Activated naive CD4-positive, alpha-beta T cell treated with anti-CD3 and anti-CD28 coated beads, Interleukin-2, amount 10 ng/mL, durations not matched to agents 7 days and 5 days (primary cell): ENCODE measurements at regions not wholly inside any gene's neighbourhood (a gene's known extent, or its start where the extent isn't known, plus 50 kb on each side); places are given as distances from the start of the nearest gene placed in this dataset.
"Not testable (repeated sequence)": the region's sequence is repeated elsewhere in the genome, so short reads cannot be mapped to it uniquely, and the experiment has no call there.

Experiments used
- CTCF ChIA-PET: fragments of 350-600 bp; sonication (Branson Sonifier 250); formaldehyde crosslinking; loops from one replicate; lab custom pipeline; 2021; ENCODE audit warnings: antibody characterized with exemption; lab: Charles Lee
- DNase-seq: peaks from one replicate; pipeline ENCODE4 v3.0.0-alpha.2; 2020
- H3K27ac Mint-ChIP-seq: one replicate; pipeline ENCODE4 v1.8.0; 2021; ENCODE audit warnings: mild to moderate bottlenecking, moderate library complexity, mixed read lengths
- H3K27me3 Mint-ChIP-seq: one replicate; pipeline ENCODE4 v1.8.0; 2021; ENCODE audit warnings: mild to moderate bottlenecking, mixed read lengths
- H3K36me3 Mint-ChIP-seq: one replicate; pipeline ENCODE4 v1.8.0; 2021; ENCODE audit warnings: mixed read lengths
- H3K4me1 Mint-ChIP-seq: one replicate; pipeline ENCODE4 v1.8.0; 2021; ENCODE audit warnings: mixed read lengths
- H3K4me3 Mint-ChIP-seq: one replicate; pipeline ENCODE4 v1.8.0; 2021; ENCODE audit warnings: mild to moderate bottlenecking, moderate library complexity, mixed read lengths
- H3K9me3 Mint-ChIP-seq: one replicate; pipeline ENCODE4 v1.8.0; 2021; ENCODE audit warnings: mixed read lengths

- CTCF ChIA-PET = no interaction called here
- DNase-seq = no peak
- Mint-ChIP-seq H3K27me3 (no peaks in the 10 kb centered on the region), H3K4me1 (no peaks in the 10 kb centered on the region), H3K27ac (no peak overlapping the region), H3K36me3 (no peaks in the 10 kb centered on the region), H3K4me3 (no peak overlapping the region), H3K9me3 (peaks cover 6% of the 10 kb centered on the region)
Observed at GRCh38 chr4:187715466-187715865, 280.1 kb upstream of the ZFP42 start.

- Mint-ChIP-seq H3K36me3 (no peaks in the 10 kb centered on the region), H3K9me3 (peaks cover 17% of the 10 kb centered on the region), H3K27me3 (no peaks in the 10 kb centered on the region), H3K4me3 (no peak overlapping the region), H3K4me1 (no peaks in the 10 kb centered on the region), H3K27ac (no peak overlapping the region)
- CTCF ChIA-PET = no interaction called here
- DNase-seq = no peak
Observed at GRCh38 chr4:187724456-187724855, 271.1 kb upstream of the ZFP42 start.

- DNase-seq = no peak
- Mint-ChIP-seq H3K27ac (no peak overlapping the region), H3K27me3 (no peaks in the 10 kb centered on the region), H3K4me1 (no peaks in the 10 kb centered on the region), H3K4me3 (no peak overlapping the region), H3K9me3 (peaks cover 24% of the 10 kb centered on the region), H3K36me3 (no peaks in the 10 kb centered on the region)
- CTCF ChIA-PET = no interaction called here
Observed at GRCh38 chr4:187726485-187726884, 269.1 kb upstream of the ZFP42 start.

GRCh38 chr4:187732524-187732923 lies 263.0 kb upstream of the ZFP42 start:
- peaks cover 26% of the 10 kb centered on the region for H3K9me3 Mint-ChIP-seq

GRCh38 chr4:187739771-187740170 lies 255.8 kb upstream of the ZFP42 start:
- no peak for DNase-seq
- no peaks in the 10 kb centered on the region for H3K36me3 Mint-ChIP-seq
- H3K4me1 Mint-ChIP-seq = no peaks in the 10 kb centered on the region
- CTCF ChIA-PET = no interaction called here
- no peaks in the 10 kb centered on the region for H3K27me3 Mint-ChIP-seq
- no peak overlapping the region for H3K4me3 Mint-ChIP-seq
- peaks cover 25% of the 10 kb centered on the region for H3K9me3 Mint-ChIP-seq
- H3K27ac Mint-ChIP-seq = no peak overlapping the region

More at GRCh38 chr4:187732524-187732923, 263.0 kb upstream of the ZFP42 start:
- H3K4me1 Mint-ChIP-seq = no peaks in the 10 kb centered on the region
- no peak overlapping the region for H3K27ac Mint-ChIP-seq
- CTCF ChIA-PET = no interaction called here
- H3K4me3 Mint-ChIP-seq = no peak overlapping the region
- DNase-seq = no peak
- H3K27me3 Mint-ChIP-seq = no peaks in the 10 kb centered on the region
- no peaks in the 10 kb centered on the region for H3K36me3 Mint-ChIP-seq

- no peak for DNase-seq
- Mint-ChIP-seq H3K27ac (no peak overlapping the region), H3K9me3 (peaks cover 32% of the 10 kb centered on the region), H3K27me3 (no peaks in the 10 kb centered on the region), H3K4me1 (no peaks in the 10 kb centered on the region), H3K36me3 (no peaks in the 10 kb centered on the region), H3K4me3 (no peak overlapping the region)
- CTCF ChIA-PET = no interaction called here
Observed at GRCh38 chr4:187744911-187745310, 250.7 kb upstream of the ZFP42 start.

- H3K36me3 Mint-ChIP-seq, CTCF ChIA-PET, H3K27me3 Mint-ChIP-seq, H3K27ac Mint-ChIP-seq, DNase-seq, H3K4me3 Mint-ChIP-seq, H3K4me1 Mint-ChIP-seq: not testable (repeated sequence)
- peaks cover 25% of the 10 kb centered on the region for H3K9me3 Mint-ChIP-seq
Observed at GRCh38 chr4:187750652-187751051, 244.9 kb upstream of the ZFP42 start.

- CTCF ChIA-PET = no interaction called here
- H3K9me3 Mint-ChIP-seq = peaks cover 19% of the 10 kb centered on the region
- H3K4me1 Mint-ChIP-seq = no peaks in the 10 kb centered on the region
- DNase-seq = no peak
- no peaks in the 10 kb centered on the region for H3K27me3 Mint-ChIP-seq
- H3K27ac Mint-ChIP-seq = no peak overlapping the region
- no peaks in the 10 kb centered on the region for H3K36me3 Mint-ChIP-seq
- H3K4me3 Mint-ChIP-seq = no peak overlapping the region
Observed at GRCh38 chr4:187767158-187767557, 228.4 kb upstream of the ZFP42 start.

- DNase-seq = no peak
- Mint-ChIP-seq H3K27me3 (no peaks in the 10 kb centered on the region), H3K36me3 (no peaks in the 10 kb centered on the region), H3K27ac (no peak overlapping the region), H3K9me3 (peaks cover 19% of the 10 kb centered on the region), H3K4me1 (no peaks in the 10 kb centered on the region), H3K4me3 (no peak overlapping the region)
- CTCF ChIA-PET = no interaction called here
Observed at GRCh38 chr4:187767687-187768086, 227.9 kb upstream of the ZFP42 start.

- no peak overlapping the region for H3K27ac Mint-ChIP-seq
- H3K27me3 Mint-ChIP-seq = no peaks in the 10 kb centered on the region
- no peak for DNase-seq
- no peaks in the 10 kb centered on the region for H3K4me1 Mint-ChIP-seq
- CTCF ChIA-PET = no interaction called here
- H3K4me3 Mint-ChIP-seq = no peak overlapping the region
- H3K9me3 Mint-ChIP-seq = peaks cover 14% of the 10 kb centered on the region
- no peaks in the 10 kb centered on the region for H3K36me3 Mint-ChIP-seq
Observed at GRCh38 chr4:187770345-187770744, 225.2 kb upstream of the ZFP42 start.

GRCh38 chr4:187777954-187778353 lies 217.6 kb upstream of the ZFP42 start:
- CTCF ChIA-PET = no interaction called here
- Mint-ChIP-seq H3K4me3 (no peak overlapping the region), H3K9me3 (peaks cover 8% of the 10 kb centered on the region), H3K27ac (no peak overlapping the region), H3K4me1 (no peaks in the 10 kb centered on the region), H3K27me3 (no peaks in the 10 kb centered on the region), H3K36me3 (no peaks in the 10 kb centered on the region)
- DNase-seq = no peak

GRCh38 chr4:187780070-187780469 lies 215.5 kb upstream of the ZFP42 start:
- Mint-ChIP-seq H3K4me3 (no peak overlapping the region), H3K27me3 (no peaks in the 10 kb centered on the region), H3K27ac (no peak overlapping the region), H3K9me3 (peaks cover 10% of the 10 kb centered on the region), H3K36me3 (no peaks in the 10 kb centered on the region), H3K4me1 (no peaks in the 10 kb centered on the region)
- CTCF ChIA-PET = no interaction called here
- DNase-seq = no peak

GRCh38 chr4:187782286-187782824 lies 213.2 kb upstream of the ZFP42 start:
- H3K9me3 Mint-ChIP-seq = peaks cover 14% of the 10 kb centered on the region
- DNase-seq = no peak
- no peaks in the 10 kb centered on the region for H3K27me3 Mint-ChIP-seq
- no peaks in the 10 kb centered on the region for H3K4me1 Mint-ChIP-seq
- no peak overlapping the region for H3K4me3 Mint-ChIP-seq
- CTCF ChIA-PET = no interaction called here
- no peak overlapping the region for H3K27ac Mint-ChIP-seq
- H3K36me3 Mint-ChIP-seq = no peaks in the 10 kb centered on the region

GRCh38 chr4:187786190-187786589 lies 209.4 kb upstream of the ZFP42 start:
- DNase-seq = no peak
- H3K27ac Mint-ChIP-seq = no peak overlapping the region
- CTCF ChIA-PET = no interaction called here

GRCh38 chr4:187789078-187789477 lies 206.5 kb upstream of the ZFP42 start:
- H3K27ac Mint-ChIP-seq = no peak overlapping the region
- H3K4me3 Mint-ChIP-seq = no peak overlapping the region
- CTCF ChIA-PET = no interaction called here
- H3K4me1 Mint-ChIP-seq = no peaks in the 10 kb centered on the region
- no peak for DNase-seq
- no peaks in the 10 kb centered on the region for H3K27me3 Mint-ChIP-seq
- peaks cover 10% of the 10 kb centered on the region for H3K9me3 Mint-ChIP-seq
- H3K36me3 Mint-ChIP-seq = no peaks in the 10 kb centered on the region

More at GRCh38 chr4:187786190-187786589, 209.4 kb upstream of the ZFP42 start:
- no peak overlapping the region for H3K4me3 Mint-ChIP-seq
- H3K9me3 Mint-ChIP-seq = peaks cover 14% of the 10 kb centered on the region
- no peaks in the 10 kb centered on the region for H3K4me1 Mint-ChIP-seq
- no peaks in the 10 kb centered on the region for H3K27me3 Mint-ChIP-seq
- H3K36me3 Mint-ChIP-seq = no peaks in the 10 kb centered on the region

- H3K36me3 Mint-ChIP-seq = no peaks in the 10 kb centered on the region
- DNase-seq = no peak
- H3K27me3 Mint-ChIP-seq = no peaks in the 10 kb centered on the region
- H3K4me3 Mint-ChIP-seq = no peak overlapping the region
- peaks cover 11% of the 10 kb centered on the region for H3K9me3 Mint-ChIP-seq
- CTCF ChIA-PET = no interaction called here
- H3K27ac Mint-ChIP-seq = no peak overlapping the region
- no peaks in the 10 kb centered on the region for H3K4me1 Mint-ChIP-seq
Observed at GRCh38 chr4:187795737-187796136, 199.8 kb upstream of the ZFP42 start.
